ENCODE measurements at regions not wholly inside any gene's neighbourhood (a gene's known extent, or its start where the extent isn't known, plus 50 kb on each side); places are given as distances from the start of the nearest gene placed in this dataset.

DNA sequence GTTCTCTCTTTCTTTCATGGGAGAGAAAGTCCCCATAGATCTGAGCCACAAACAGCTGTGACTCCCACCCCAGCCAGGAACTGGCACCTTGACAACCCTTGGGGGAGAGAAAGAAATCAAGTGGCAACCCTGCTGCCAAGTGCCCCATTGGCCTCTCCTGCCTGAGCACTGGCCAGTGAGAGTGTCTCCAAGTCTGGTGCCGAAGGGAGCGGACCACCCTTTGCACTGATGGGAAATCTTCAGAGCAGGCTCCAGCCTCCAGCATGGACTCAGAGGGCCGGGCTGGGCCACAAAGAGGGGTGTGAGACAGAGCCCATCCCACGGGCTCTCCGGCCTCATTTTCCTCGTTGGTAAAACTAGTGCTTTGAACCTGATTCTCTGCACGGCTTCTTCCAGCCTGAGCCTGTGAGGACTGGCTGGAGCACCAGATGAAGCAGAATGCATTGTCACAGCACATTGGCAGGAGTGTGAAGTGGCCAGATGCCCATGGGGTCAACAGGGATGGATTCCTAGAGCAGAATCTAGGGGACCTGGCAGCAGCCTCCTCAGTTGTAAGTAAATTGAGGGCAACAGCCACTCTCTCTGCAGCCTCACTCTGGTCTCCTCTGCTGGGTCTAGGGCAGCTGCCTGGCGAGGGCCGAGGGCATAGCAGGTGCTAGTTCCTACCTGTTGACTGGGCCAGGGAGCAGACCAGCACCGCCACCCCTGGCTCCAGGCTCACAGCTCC, 81.4 kb downstream of the TRIM29 start:
- H3K4me2 ChIP-seq (ENCODE audit: insufficient read depth, low read length): no peak overlapping the region
- no peak for TF ChIP-seq POLR2A (IDR thresholded peaks at IDR 0.05; ENCODE audit: low read depth, low read length)
- TF ChIP-seq, protein P1, sequence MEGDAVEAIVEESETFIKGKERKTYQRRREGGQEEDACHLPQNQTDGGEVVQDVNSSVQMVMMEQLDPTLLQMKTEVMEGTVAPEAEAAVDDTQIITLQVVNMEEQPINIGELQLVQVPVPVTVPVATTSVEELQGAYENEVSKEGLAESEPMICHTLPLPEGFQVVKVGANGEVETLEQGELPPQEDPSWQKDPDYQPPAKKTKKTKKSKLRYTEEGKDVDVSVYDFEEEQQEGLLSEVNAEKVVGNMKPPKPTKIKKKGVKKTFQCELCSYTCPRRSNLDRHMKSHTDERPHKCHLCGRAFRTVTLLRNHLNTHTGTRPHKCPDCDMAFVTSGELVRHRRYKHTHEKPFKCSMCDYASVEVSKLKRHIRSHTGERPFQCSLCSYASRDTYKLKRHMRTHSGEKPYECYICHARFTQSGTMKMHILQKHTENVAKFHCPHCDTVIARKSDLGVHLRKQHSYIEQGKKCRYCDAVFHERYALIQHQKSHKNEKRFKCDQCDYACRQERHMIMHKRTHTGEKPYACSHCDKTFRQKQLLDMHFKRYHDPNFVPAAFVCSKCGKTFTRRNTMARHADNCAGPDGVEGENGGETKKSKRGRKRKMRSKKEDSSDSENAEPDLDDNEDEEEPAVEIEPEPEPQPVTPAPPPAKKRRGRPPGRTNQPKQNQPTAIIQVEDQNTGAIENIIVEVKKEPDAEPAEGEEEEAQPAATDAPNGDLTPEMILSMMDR (IDR thresholded peaks at IDR 0.05; ENCODE audit: extremely low read depth in 1 of 2, insufficient read depth in 1 of 2, low read depth in 1 of 2, low read length in 2 of 2): no peak
- no peak for TF ChIP-seq MYC (IDR thresholded peaks at IDR 0.05; ENCODE audit: low read depth, low read length)
- TF ChIP-seq, protein P2, sequence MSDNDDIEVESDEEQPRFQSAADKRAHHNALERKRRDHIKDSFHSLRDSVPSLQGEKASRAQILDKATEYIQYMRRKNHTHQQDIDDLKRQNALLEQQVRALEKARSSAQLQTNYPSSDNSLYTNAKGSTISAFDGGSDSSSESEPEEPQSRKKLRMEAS (IDR thresholded peaks at IDR 0.05; ENCODE audit: insufficient read depth, insufficient read length): no peak
- no peak for TF ChIP-seq JUN (IDR thresholded peaks at IDR 0.05; ENCODE audit: borderline replicate concordance, insufficient read depth, insufficient read length, low read depth)
- TF ChIP-seq POLR2AphosphoS5 (IDR thresholded peaks at IDR 0.05; ENCODE audit: insufficient read depth, low read depth, low read length): no peak
- TF ChIP-seq GATA2 (IDR thresholded peaks at IDR 0.05; ENCODE audit: insufficient read depth, insufficient read length, low read depth, low read length): no peak
- TF ChIP-seq EZH2 (IDR thresholded peaks at IDR 0.05; ENCODE audit: borderline replicate concordance, low read depth, low read length, severe bottlenecking): no peak
- TF ChIP-seq FOS (IDR thresholded peaks at IDR 0.05; ENCODE audit: borderline replicate concordance, insufficient read depth, low read length): no peak
- DNase-seq (ENCODE audit: low read depth, low spot score): no peak
- FAIRE-seq: no peak
- CTCF ChIA-PET: no interaction called here
- no TSS peak for BruUV-seq (replicated peaks)
- dilution Hi-C loops (cut with MboI; ENCODE audit: extremely low pct_ligation_motif_present, low sequenced_read_pairs) (no loop called here), intact Hi-C loops (cut with micrococcal nuclease) (no loop called here)
- H3K4me3 ChIP-seq (replicated peaks in 1 of 3; ENCODE audit: insufficient read depth in 1 of 3, low read depth in 1 of 3, low read length in 3 of 3): no peak overlapping the region
- no peaks in the 10 kb centered on the region for H4K20me1 ChIP-seq (replicated peaks; ENCODE audit: control insufficient read depth, extremely low read depth, insufficient read depth, low read length)
- POLR2A ChIA-PET: no interaction called here
- H3K27me3 ChIP-seq (ENCODE audit: control insufficient read depth in 2 of 2, insufficient read depth in 2 of 2, low read length in 2 of 2): peaks cover 0 to 4% of the 10 kb centered on the region in 2 experiments
- H3K9ac ChIP-seq (replicated peaks; ENCODE audit: extremely low read depth, insufficient read depth, low read length): no peak overlapping the region
- no peaks in the 10 kb centered on the region for H3K36me3 ChIP-seq (ENCODE audit: control insufficient read depth in 2 of 2, extremely low read depth in 1 of 2, insufficient read depth in 2 of 2, low read length in 2 of 2)
- H3K9me3 ChIP-seq (replicated peaks; ENCODE audit: control insufficient read depth, insufficient read depth, low read length): no peaks in the 10 kb centered on the region
- H3K4me1 ChIP-seq (ENCODE audit: control insufficient read depth, extremely low read depth, insufficient read depth, low read length): no peaks in the 10 kb centered on the region
- H2AFZ ChIP-seq (ENCODE audit: low read depth, low read length): no peak overlapping the region
- H3K9me1 ChIP-seq (replicated peaks; ENCODE audit: control insufficient read depth, extremely low read depth, insufficient read depth, low read length): no peaks in the 10 kb centered on the region
- no peak overlapping the region for H3K27ac ChIP-seq (ENCODE audit: insufficient read depth, low read depth, low read length)
- no peaks in the 10 kb centered on the region for H3K79me2 ChIP-seq (ENCODE audit: control insufficient read depth, insufficient read depth, low read length)

Measured in endothelial cell of umbilical vein (primary cell).